ENCODE measurements at regions not wholly inside any gene's neighbourhood (a gene's known extent, or its start where the extent isn't known, plus 50 kb on each side); places are given as distances from the start of the nearest gene placed in this dataset.
A peak's percentile ranks its signal among the peaks of the same experiment; 100 is the strongest.

DNA sequence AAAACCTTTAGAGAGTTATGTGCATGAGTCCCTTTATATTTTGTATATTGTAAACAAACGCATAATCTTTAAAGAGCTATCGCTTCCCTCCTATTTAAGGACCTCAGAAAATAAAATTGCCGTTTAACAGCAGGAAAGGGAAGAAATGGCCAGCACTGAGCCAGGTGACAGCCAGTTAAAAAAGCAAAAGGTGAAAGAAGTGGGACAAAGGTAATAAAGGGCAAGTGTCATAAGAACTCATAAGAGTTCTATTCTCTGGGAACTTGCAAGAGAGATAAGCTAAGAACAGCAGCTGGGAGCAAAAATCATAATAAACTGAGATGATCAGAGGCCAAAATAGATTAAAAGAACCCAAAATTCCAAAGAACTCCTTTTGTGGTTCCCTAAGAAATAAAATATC, 520.9 kb upstream of the PKN2 start (continued):
- TF ChIP-seq, protein P1, sequence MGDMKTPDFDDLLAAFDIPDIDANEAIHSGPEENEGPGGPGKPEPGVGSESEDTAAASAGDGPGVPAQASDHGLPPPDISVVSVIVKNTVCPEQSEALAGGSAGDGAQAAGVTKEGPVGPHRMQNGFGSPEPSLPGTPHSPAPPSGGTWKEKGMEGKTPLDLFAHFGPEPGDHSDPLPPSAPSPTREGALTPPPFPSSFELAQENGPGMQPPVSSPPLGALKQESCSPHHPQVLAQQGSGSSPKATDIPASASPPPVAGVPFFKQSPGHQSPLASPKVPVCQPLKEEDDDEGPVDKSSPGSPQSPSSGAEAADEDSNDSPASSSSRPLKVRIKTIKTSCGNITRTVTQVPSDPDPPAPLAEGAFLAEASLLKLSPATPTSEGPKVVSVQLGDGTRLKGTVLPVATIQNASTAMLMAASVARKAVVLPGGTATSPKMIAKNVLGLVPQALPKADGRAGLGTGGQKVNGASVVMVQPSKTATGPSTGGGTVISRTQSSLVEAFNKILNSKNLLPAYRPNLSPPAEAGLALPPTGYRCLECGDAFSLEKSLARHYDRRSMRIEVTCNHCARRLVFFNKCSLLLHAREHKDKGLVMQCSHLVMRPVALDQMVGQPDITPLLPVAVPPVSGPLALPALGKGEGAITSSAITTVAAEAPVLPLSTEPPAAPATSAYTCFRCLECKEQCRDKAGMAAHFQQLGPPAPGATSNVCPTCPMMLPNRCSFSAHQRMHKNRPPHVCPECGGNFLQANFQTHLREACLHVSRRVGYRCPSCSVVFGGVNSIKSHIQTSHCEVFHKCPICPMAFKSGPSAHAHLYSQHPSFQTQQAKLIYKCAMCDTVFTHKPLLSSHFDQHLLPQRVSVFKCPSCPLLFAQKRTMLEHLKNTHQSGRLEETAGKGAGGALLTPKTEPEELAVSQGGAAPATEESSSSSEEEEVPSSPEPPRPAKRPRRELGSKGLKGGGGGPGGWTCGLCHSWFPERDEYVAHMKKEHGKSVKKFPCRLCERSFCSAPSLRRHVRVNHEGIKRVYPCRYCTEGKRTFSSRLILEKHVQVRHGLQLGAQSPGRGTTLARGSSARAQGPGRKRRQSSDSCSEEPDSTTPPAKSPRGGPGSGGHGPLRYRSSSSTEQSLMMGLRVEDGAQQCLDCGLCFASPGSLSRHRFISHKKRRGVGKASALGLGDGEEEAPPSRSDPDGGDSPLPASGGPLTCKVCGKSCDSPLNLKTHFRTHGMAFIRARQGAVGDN (IDR thresholded peaks at IDR 0.05): no peak
- no peak for TF ChIP-seq IRF4 (IDR thresholded peaks at IDR 0.05; ENCODE audit: low read depth, low read length)
- TF ChIP-seq SKIL (IDR thresholded peaks at IDR 0.05; ENCODE audit: low read depth, poor library complexity, severe bottlenecking): no peak

GRCh38 chr1:88168126-88168525, 515.9 kb upstream of the PKN2 start:
- H3K9me3 ChIP-seq (replicated peaks; ENCODE audit: control insufficient read depth, insufficient read depth, low read length): no peaks in the 10 kb centered on the region
- intact Hi-C loops (cut with micrococcal nuclease; ENCODE audit: unreplicated experiment) (no loop called here), in situ Hi-C loops (cut with MboI) (no loop called here)
- H3K27me3 ChIP-seq (replicated peaks in 1 of 2; ENCODE audit: control insufficient read depth in 2 of 2, insufficient read depth in 2 of 2, low read length in 1 of 2): no peaks in the 10 kb centered on the region; a peak in 2 of 4 replicates
- no peak overlapping the region for H3K27ac ChIP-seq (ENCODE audit: control insufficient read depth, insufficient read depth)
- H3K79me2 ChIP-seq (ENCODE audit: control insufficient read depth, insufficient read depth, low read length): no peaks in the 10 kb centered on the region
- H3K4me3 ChIP-seq: no peak overlapping the region
- DNase-seq (ENCODE audit: low read depth, low spot score): no peak
- H3K4me2 ChIP-seq (ENCODE audit: control insufficient read depth, insufficient read depth): no peak overlapping the region
- H2AFZ ChIP-seq (ENCODE audit: control insufficient read depth, low read depth, low read length): no peak overlapping the region
- ChIA-PET CTCF (interaction anchor here (0.9 kb wide), 2 partner anchors 11 to 13 kb away, joined by 3 to 6 read pairs; no protein-coding TSS in a partner anchor), RAD21 (ENCODE audit: unreplicated experiment) (no interaction called here), POLR2A (interaction anchor here (0.8 kb wide), 1 partner anchor 18 kb away, joined by 3 read pairs; no protein-coding TSS in a partner anchor), SMC1A (ENCODE audit: uncharacterized antibody, unreplicated experiment) (interaction anchor here (0.6 to 1.8 kb wide), 5 partner anchors 12 to 685 kb away, joined by 3 to 7 read pairs (median 5); no protein-coding TSS in a partner anchor)
- BruUV-seq (replicated peaks): no TSS peak
- no peaks in the 10 kb centered on the region for H4K20me1 ChIP-seq (ENCODE audit: control insufficient read depth, insufficient read depth)
- H3K36me3 ChIP-seq (ENCODE audit: control insufficient read depth in 2 of 2, insufficient read depth in 2 of 2, low read length in 1 of 2): no peaks in the 10 kb centered on the region
- no peak overlapping the region for H3K9ac ChIP-seq (ENCODE audit: control insufficient read depth, insufficient read depth, low read length)
- H3K4me1 ChIP-seq (ENCODE audit: control insufficient read depth, insufficient read depth, low read length): no peaks in the 10 kb centered on the region
- ATAC-seq: peak; percentile 59
- no peak for FAIRE-seq
- TF ChIP-seq BACH1 (IDR thresholded peaks at IDR 0.05; ENCODE audit: borderline replicate concordance): no peak
- TF ChIP-seq TARDBP (IDR thresholded peaks at IDR 0.05; ENCODE audit: borderline replicate concordance): no peak
- peak in 1 of 2 experiments; percentile 12; a peak in 1 of 4 replicates for TF ChIP-seq BHLHE40 (IDR thresholded peaks at IDR 0.05; ENCODE audit: borderline replicate concordance in 1 of 2, low read depth in 2 of 2, low read length in 1 of 2)
- no peak for TF ChIP-seq LARP7 (IDR thresholded peaks at IDR 0.05)
- TF ChIP-seq WRNIP1 (IDR thresholded peaks at IDR 0.05; ENCODE audit: borderline replicate concordance, low read depth, low read length): no peak
- TF ChIP-seq, protein P2, sequence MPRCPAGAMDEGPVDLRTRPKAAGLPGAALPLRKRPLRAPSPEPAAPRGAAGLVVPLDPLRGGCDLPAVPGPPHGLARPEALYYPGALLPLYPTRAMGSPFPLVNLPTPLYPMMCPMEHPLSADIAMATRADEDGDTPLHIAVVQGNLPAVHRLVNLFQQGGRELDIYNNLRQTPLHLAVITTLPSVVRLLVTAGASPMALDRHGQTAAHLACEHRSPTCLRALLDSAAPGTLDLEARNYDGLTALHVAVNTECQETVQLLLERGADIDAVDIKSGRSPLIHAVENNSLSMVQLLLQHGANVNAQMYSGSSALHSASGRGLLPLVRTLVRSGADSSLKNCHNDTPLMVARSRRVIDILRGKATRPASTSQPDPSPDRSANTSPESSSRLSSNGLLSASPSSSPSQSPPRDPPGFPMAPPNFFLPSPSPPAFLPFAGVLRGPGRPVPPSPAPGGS (IDR thresholded peaks at IDR 0.05; ENCODE audit: borderline replicate concordance, insufficient read depth, low read depth, low read length, poor library complexity, severe bottlenecking): no peak
- TF ChIP-seq SMAD5 (IDR thresholded peaks at IDR 0.05; ENCODE audit: low read depth): no peak
- no peak for TF ChIP-seq STAT3 (IDR thresholded peaks at IDR 0.05; ENCODE audit: low read depth, low read length)
- no peak for TF ChIP-seq POLR2AphosphoS5 (IDR thresholded peaks at IDR 0.05; ENCODE audit: low read length)
- TF ChIP-seq RELB (IDR thresholded peaks at IDR 0.05; ENCODE audit: low read depth): peak; percentile 23; the same call in 1 of the 2 replicates
- no peak for TF ChIP-seq RCOR1 (conservative IDR thresholded peaks at IDR 0.05; ENCODE audit: low read depth, low read length)

Measured in GM12878 (cell line).